ENCODE measurements at regions not wholly inside any gene's neighbourhood (a gene's known extent, or its start where the extent isn't known, plus 50 kb on each side); places are given as distances from the start of the nearest gene placed in this dataset.
"Not testable (repeated sequence)": the region's sequence is repeated elsewhere in the genome, so short reads cannot be mapped to it uniquely, and the experiment has no call there.

GRCh38 chr7:131638641-131639430 is 82.4 kb upstream of the PODXL start:
- peaks cover 25% of the 10 kb centered on the region for H3K27me3 Mint-ChIP-seq (ENCODE audit: low read depth)
- H3K36me3 Mint-ChIP-seq (ENCODE audit: low read depth): no peaks in the 10 kb centered on the region
- H3K27ac Mint-ChIP-seq: peak overlapping the region; percentile 29 to 75 (median 40)
- no peak for TF ChIP-seq CTCF (IDR thresholded peaks at IDR 0.05; ENCODE audit: unreplicated experiment in 3 of 3)
- H3K9me3 Mint-ChIP-seq: no peaks in the 10 kb centered on the region
- peaks cover 18% of the 10 kb centered on the region for H3K4me1 Mint-ChIP-seq
- H3K4me3 Mint-ChIP-seq: no peak overlapping the region

- TF ChIP-seq CTCF (IDR thresholded peaks at IDR 0.05; ENCODE audit: unreplicated experiment in 3 of 3): no peak
- Mint-ChIP-seq H3K9me3 (no peaks in the 10 kb centered on the region), H3K4me3 (no peak overlapping the region), H3K27ac (peak overlapping the region; percentile 29 to 75 (median 40)), H3K4me1 (peaks cover 23% of the 10 kb centered on the region), H3K36me3 (ENCODE audit: low read depth) (no peaks in the 10 kb centered on the region), H3K27me3 (ENCODE audit: low read depth) (peaks cover 23% of the 10 kb centered on the region)
These were observed 81.4 kb upstream of the PODXL start for GRCh38 chr7:131637859-131638258.

GRCh38 chr7:131636092-131636491 is 79.7 kb upstream of the PODXL start:
- Mint-ChIP-seq H3K36me3 (ENCODE audit: low read depth) (no peaks in the 10 kb centered on the region), H3K27ac (peak overlapping the region; percentile 6 to 51 (median 44)), H3K9me3 (no peaks in the 10 kb centered on the region), H3K4me1 (peaks cover 17% of the 10 kb centered on the region), H3K4me3 (no peak overlapping the region), H3K27me3 (ENCODE audit: low read depth) (peaks cover 13% of the 10 kb centered on the region)
- TF ChIP-seq CTCF (IDR thresholded peaks at IDR 0.05; ENCODE audit: unreplicated experiment in 3 of 3): no peak

- H3K36me3 Mint-ChIP-seq (ENCODE audit: low read depth); H3K4me3 Mint-ChIP-seq; H3K9me3 Mint-ChIP-seq: not testable (repeated sequence)
- Mint-ChIP-seq H3K4me1 (peaks cover 22% of the 10 kb centered on the region), H3K27ac (peak overlapping the region; percentile 92 to 93 (median 93)), H3K27me3 (ENCODE audit: low read depth) (peaks cover 22% of the 10 kb centered on the region)
These were observed 77.8 kb upstream of the PODXL start for GRCh38 chr7:131634197-131634596.

- no peak for TF ChIP-seq CTCF (IDR thresholded peaks at IDR 0.05; ENCODE audit: unreplicated experiment in 3 of 3)
- H3K9me3 Mint-ChIP-seq: no peaks in the 10 kb centered on the region
- no peak overlapping the region for H3K4me3 Mint-ChIP-seq
- peaks cover 16% of the 10 kb centered on the region for H3K27me3 Mint-ChIP-seq (ENCODE audit: low read depth)
- peak overlapping the region; percentile 92 to 93 (median 93) for H3K27ac Mint-ChIP-seq
- H3K4me1 Mint-ChIP-seq: peaks cover 25% of the 10 kb centered on the region
- no peaks in the 10 kb centered on the region for H3K36me3 Mint-ChIP-seq (ENCODE audit: low read depth)
These were observed 77.0 kb upstream of the PODXL start for GRCh38 chr7:131633342-131633843.

GRCh38 chr7:131630427-131630826 is 74.0 kb upstream of the PODXL start:
- H3K27me3 Mint-ChIP-seq (ENCODE audit: low read depth): peaks cover 15% of the 10 kb centered on the region
- H3K27ac Mint-ChIP-seq: peak overlapping the region in 2 of 3 experiments; percentile 65 to 94
- no peak for TF ChIP-seq CTCF (IDR thresholded peaks at IDR 0.05; ENCODE audit: unreplicated experiment in 3 of 3)
- H3K9me3 Mint-ChIP-seq: no peaks in the 10 kb centered on the region
- no peak overlapping the region for H3K4me3 Mint-ChIP-seq
- H3K4me1 Mint-ChIP-seq: peaks cover 35% of the 10 kb centered on the region
- no peaks in the 10 kb centered on the region for H3K36me3 Mint-ChIP-seq (ENCODE audit: low read depth)

Measured in nephron (organoid).